Activated CD4-positive, alpha-beta T cell treated with anti-CD3 and anti-CD28 coated beads, Interleukin-2, Interleukin-6, amounts not matched to agents 100 ng/mL and 50 ng/mL, durations not matched to agents 16 hours and 8 hours (primary cell): ENCODE measurements at regions not wholly inside any gene's neighbourhood (a gene's known extent, or its start where the extent isn't known, plus 50 kb on each side); places are given as distances from the start of the nearest gene placed in this dataset.

Experiments
- DNase-seq: peaks from one replicate; pipeline ENCODE4 v3.0.0-alpha.2; 2020

GRCh38 chr13:106008540-106008939, 526.9 kb downstream of the EFNB2 start:
- DNase-seq = no peak

GRCh38 chr13:106007156-106007555, 528.3 kb downstream of the EFNB2 start:
- DNase-seq = no peak

- no peak for DNase-seq
Measured at GRCh38 chr13:106003651-106004050, 531.8 kb downstream of the EFNB2 start.

- DNase-seq = no peak
Measured at GRCh38 chr13:106001443-106001842, 534.0 kb downstream of the EFNB2 start.

GRCh38 chr13:105997581-105998550, 537.6 kb downstream of the EFNB2 start:
- no peak for DNase-seq

GRCh38 chr13:105996391-105997025, 539.0 kb downstream of the EFNB2 start:
- DNase-seq = no peak

- no peak for DNase-seq
Measured at GRCh38 chr13:105994340-105994739, 541.1 kb downstream of the EFNB2 start.

GRCh38 chr13:105991622-105992277, 543.7 kb downstream of the EFNB2 start:
- no peak for DNase-seq

- DNase-seq = no peak
Measured at GRCh38 chr13:105991131-105991530, 544.3 kb downstream of the EFNB2 start.

GRCh38 chr13:105990256-105990958, 545.1 kb downstream of the EFNB2 start:
- no peak for DNase-seq

- no peak for DNase-seq
Measured at GRCh38 chr13:105984646-105985045, 550.8 kb downstream of the EFNB2 start.

- DNase-seq = no peak
Measured at GRCh38 chr13:105984236-105984635, 551.2 kb downstream of the EFNB2 start.

- DNase-seq = no peak
Measured at GRCh38 chr13:105982219-105982930, 553.1 kb downstream of the EFNB2 start.

GRCh38 chr13:105979131-105980011, 556.1 kb downstream of the EFNB2 start:
- no peak for DNase-seq

- no peak for DNase-seq
Measured at GRCh38 chr13:105974380-105974779, 561.1 kb downstream of the EFNB2 start.

GRCh38 chr13:105972811-105973590, 562.5 kb downstream of the EFNB2 start:
- DNase-seq = no peak

- DNase-seq = no peak
Measured at GRCh38 chr13:105972306-105972721, 563.1 kb downstream of the EFNB2 start.

GRCh38 chr13:105971738-105972137, 563.7 kb downstream of the EFNB2 start:
- DNase-seq = no peak

- no peak for DNase-seq
Measured at GRCh38 chr13:105971312-105971711, 564.1 kb downstream of the EFNB2 start.

GRCh38 chr13:105969761-105970160, 565.7 kb downstream of the EFNB2 start:
- DNase-seq = no peak
